ENCODE measurements at regions not wholly inside any gene's neighbourhood (a gene's known extent, or its start where the extent isn't known, plus 50 kb on each side); places are given as distances from the start of the nearest gene placed in this dataset.

DNA sequence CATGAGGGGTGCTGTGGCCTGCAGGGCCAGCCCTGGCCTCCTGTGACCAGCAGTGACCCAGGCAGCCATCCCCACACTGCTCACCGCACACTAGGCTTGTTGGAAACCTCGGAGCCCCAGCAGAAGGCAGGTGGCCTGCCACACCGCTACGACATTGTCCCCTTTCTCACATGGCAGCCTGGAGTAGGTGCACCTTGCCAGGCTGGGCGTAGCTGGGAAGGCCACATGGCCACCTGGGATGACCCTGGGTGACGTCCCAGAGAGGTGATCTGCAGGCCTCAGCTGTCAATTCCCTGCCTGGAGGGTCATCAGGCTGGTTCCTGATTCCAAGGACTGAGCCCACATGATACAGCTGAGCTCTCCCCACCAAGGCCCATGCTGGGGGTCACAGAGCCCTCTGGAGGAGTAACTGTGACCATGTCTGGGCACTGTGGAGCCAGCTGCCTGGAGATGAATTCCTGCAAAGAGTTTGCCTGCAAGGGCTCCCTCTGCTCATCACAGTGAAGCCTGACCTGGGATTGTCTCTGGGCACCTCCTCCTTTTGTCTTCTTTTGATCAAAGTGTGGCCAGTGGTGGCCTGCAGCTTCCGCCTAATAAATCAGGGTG, 119.6 kb upstream of the OTOS start (continued):
- TF ChIP-seq, protein P1, sequence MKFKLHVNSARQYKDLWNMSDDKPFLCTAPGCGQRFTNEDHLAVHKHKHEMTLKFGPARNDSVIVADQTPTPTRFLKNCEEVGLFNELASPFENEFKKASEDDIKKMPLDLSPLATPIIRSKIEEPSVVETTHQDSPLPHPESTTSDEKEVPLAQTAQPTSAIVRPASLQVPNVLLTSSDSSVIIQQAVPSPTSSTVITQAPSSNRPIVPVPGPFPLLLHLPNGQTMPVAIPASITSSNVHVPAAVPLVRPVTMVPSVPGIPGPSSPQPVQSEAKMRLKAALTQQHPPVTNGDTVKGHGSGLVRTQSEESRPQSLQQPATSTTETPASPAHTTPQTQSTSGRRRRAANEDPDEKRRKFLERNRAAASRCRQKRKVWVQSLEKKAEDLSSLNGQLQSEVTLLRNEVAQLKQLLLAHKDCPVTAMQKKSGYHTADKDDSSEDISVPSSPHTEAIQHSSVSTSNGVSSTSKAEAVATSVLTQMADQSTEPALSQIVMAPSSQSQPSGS (IDR thresholded peaks at IDR 0.05; ENCODE audit: low read length), result no peak
- no peak for TF ChIP-seq KDM1A (IDR thresholded peaks at IDR 0.05; ENCODE audit: borderline replicate concordance, low read length)
- TF ChIP-seq HDAC6 (IDR thresholded peaks at IDR 0.05; ENCODE audit: low read depth, low read length), result no peak

All from H1 (cell line).